HG03571 (cell line): ENCODE measurements at regions not wholly inside any gene's neighbourhood (a gene's known extent, or its start where the extent isn't known, plus 50 kb on each side); places are given as distances from the start of the nearest gene placed in this dataset.
"Not testable (repeated sequence)": the region's sequence is repeated elsewhere in the genome, so short reads cannot be mapped to it uniquely, and the experiment has no call there.

Source experiments
- ATAC-seq: cut with Tn5 transposase; IDR thresholded peaks from one replicate; pipeline ENCODE4 v1.9.1; 2021; ENCODE audit not compliant: unreplicated experiment

DNA sequence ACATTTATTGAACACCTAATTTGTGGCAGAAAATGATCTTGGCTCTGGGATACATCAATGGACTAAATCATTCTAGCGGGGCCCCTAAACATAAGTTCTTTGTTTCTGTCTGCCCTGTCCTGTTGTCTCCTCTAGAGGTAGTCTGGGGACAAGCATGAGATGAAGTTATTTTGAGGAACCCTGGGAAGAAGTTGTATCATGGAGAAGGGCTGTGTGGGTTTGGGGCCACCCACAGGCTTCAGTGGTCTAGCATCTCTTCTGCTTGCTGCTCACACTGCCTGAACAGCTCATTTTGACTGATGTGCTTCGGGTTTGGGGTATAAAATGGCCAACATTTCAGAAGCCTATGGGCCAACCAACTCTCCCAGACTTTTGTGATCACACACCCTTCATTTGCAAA is 50.3 kb upstream of the OSBPL11 start:
- ATAC-seq = no peak

DNA sequence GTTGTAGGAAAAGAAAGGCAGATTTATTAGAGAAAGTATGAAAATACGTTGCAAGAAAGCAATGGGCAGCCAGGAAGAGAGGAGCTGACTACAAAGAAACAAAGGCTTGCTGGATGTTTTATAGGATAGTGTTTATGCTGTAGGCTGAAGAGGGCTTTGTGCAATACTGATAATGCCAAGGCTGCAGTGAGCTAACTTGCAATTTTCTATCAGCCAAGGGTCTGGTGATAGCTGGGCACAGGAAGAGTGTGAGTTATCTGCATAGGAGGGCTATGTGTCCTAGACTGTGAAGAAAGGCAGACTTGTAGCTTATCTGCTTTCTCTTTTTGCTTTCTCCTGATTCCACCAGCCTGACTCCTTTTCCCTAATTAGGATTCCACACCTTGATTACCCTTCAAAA is 51.3 kb upstream of the OSBPL11 start:
- ATAC-seq = no peak

DNA sequence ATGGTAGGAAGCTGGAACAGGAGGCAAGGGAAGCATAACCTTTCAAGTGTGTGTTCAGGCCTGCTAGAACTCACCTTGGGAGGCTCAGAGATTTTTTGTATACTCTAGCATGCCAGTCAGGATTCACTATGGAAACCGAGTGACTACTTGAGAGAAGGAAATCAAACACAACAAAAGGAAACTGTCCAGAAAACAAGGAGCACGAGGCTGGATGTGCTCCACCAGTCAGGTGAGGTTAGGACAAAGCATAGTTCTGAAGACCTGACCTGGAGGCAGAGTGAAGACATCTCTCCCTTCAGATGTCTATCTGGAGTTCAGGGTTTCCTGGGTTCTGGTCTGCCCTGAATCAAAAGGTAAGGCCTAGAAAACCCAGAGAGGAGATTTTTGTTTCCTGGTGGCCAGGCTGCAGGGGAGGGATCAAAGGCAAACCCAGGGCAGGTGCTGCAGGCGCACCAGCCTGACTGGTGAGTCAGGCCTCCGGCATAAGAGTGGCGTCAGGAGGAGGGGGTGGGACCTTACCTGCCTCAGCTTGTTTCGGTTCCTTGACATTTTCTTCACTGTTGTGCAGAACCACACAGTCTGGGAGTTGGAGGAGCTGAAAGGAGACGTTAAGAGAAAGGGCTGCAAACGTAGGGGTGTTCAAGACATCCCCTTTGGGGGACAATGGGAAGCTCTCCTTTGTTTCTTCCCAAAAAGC is 52.2 kb upstream of the OSBPL11 start:
- no peak for ATAC-seq

GRCh38 chr3:125651244-125651643 is 55.9 kb upstream of the OSBPL11 start:
- ATAC-seq = no peak

GRCh38 chr3:125652349-125652748 is 57.1 kb upstream of the OSBPL11 start:
- no peak for ATAC-seq

GRCh38 chr3:125654526-125654925 is 59.2 kb upstream of the OSBPL11 start:
- ATAC-seq = no peak

DNA sequence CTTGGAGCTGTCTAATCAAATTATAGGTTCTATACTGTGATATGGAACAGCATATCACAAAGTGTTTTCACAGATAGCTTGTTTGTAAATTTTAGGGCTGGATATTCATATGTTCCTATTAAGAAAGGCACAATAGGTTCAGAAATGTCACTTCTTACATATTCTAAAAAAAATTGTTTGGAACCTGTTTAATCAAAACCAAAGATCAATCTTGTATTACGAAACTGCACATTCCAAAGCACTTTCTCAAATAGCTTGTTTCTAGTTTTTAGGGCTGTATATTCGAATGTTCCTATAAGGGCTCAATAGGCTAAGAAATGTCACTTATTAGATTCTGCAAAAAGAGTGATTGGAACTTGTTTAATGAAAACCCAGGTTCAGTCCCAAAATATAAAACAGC is 67.4 kb upstream of the OSBPL11 start:
- no peak for ATAC-seq

GRCh38 chr3:125670352-125670751 is 75.1 kb upstream of the OSBPL11 start:
- no peak for ATAC-seq

GRCh38 chr3:125670945-125671344 is 75.6 kb upstream of the OSBPL11 start:
- no peak for ATAC-seq

- no peak for ATAC-seq
These were observed 76.4 kb upstream of the OSBPL11 start for GRCh38 chr3:125671461-125672243.

DNA sequence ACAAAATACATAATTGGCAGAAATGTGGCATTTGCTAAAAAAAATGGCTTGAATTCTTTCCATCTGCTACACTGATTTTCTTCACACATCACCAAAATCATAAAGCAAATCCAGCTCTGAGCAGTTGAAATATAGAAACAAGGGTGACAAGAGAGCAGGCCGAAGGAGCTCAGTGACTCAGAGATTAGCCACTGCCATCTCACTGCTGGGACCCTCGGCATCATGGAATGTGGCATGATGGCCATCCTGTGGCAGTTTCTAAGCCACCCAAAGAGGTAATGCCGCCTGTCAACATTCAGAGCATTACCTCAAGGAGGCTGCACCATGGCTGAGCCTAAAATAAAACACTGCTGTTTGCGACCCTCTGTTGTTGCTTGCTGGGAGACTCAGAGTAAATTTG is 80.5 kb upstream of the OSBPL11 start:
- ATAC-seq = no peak

GRCh38 chr3:125679258-125679657 is 84.0 kb upstream of the OSBPL11 start:
- ATAC-seq = no peak

GRCh38 chr3:125681146-125681545 is 85.8 kb upstream of the OSBPL11 start:
- ATAC-seq = no peak

- ATAC-seq = not testable (repeated sequence)
These were observed 86.6 kb upstream of the OSBPL11 start for GRCh38 chr3:125681906-125682305.

GRCh38 chr3:125682610-125683009 is 87.3 kb upstream of the OSBPL11 start:
- not testable (repeated sequence) for ATAC-seq

DNA sequence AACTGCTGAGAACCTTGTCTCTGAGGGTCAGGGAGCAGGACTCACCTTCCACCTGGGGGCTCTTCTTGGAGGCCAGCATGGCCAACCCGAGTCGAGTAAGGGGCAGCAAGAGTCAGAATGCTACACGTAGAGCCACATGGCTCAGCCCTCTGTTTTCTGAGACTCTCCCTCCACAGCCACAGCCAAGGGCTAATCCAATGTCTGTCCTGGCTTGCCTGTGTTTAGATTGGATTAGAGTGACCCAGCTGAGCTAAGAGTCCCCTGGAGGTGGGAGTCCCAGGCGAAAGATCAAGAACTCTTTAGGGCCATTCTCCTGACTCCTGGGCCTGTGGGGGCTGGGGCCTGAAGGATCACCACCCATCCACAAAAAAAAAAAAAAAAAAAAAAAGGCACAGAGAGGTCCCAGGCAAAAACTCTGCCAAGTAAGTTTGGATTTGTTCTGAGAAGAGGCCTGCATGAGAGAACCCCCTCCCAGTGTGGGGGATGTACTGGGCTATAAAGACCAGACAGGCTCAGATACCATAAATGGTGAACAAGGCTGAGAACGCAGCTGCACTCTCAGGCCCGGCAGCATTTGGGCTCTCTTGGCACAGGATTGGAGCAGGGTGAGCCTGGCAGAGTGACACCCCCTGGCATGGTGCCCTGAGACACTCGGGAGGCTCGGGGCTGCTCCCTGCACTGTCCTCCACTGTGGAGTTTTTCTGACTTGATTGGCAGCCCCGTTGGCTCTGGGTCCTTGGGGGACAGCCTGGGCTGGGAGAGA is 88.0 kb upstream of the OSBPL11 start:
- ATAC-seq = no peak

DNA sequence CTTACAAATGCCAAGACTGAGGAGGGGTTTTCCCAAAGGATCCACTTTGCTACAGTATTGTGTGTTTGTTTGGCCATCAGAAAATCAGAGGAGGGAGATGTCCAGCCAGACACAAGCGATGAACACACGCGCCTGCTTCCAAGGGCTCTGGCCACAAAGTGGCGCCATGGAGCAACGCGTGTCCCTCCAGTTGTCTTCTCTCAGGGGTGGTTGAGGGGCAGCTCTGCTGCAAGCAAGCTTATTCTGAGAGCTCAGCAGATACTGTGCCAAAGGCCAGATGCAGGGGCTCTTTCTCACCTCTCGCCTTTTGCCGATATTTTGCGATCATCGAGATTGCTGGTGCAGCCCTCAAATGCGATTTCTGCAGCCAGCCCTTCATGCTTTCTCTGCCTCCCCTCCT is 88.9 kb upstream of the OSBPL11 start:
- no peak for ATAC-seq

DNA sequence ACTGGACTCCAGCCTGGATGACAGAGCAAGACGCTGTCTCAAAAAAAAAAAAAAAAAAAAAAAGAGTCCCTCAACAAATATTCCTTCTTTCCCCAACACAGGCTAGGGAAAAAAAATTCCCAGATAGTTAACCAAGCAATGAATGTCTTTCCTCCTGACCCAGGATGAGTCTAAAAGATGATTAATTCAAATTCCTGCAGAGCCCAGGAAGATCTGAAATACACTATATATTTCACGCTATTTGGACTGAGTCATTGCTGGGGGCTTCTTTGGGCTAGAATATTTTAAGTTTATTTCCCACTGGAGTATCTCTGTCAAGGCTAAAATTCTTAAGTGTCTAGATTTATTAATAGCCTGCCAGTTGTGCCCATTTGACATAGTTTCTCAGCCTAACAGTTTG is 90.4 kb upstream of the OSBPL11 start:
- not testable (repeated sequence) for ATAC-seq

- no peak for ATAC-seq
These were observed 97.1 kb upstream of the OSBPL11 start for GRCh38 chr3:125692361-125692760.

DNA sequence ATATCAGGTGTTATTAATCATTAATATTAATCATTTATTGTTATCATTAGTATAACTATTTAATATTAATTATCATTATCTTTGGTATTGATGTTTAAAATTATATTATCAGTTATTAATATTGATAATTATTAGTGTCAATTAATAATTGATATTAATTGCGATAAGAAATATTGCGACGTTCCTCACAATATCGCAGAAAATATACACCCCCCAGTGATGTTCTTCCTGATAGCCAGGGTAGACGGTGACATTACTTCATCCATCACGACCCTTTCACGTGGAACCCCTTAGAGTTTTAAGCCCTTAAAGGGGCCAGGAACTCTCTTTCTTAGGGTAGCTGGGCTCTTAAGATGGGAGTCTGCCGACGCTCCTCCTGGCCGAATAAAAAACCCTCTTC is 98.6 kb upstream of the OSBPL11 start:
- no peak for ATAC-seq

GRCh38 chr3:125694761-125695294 is 99.5 kb upstream of the OSBPL11 start:
- ATAC-seq = no peak

DNA sequence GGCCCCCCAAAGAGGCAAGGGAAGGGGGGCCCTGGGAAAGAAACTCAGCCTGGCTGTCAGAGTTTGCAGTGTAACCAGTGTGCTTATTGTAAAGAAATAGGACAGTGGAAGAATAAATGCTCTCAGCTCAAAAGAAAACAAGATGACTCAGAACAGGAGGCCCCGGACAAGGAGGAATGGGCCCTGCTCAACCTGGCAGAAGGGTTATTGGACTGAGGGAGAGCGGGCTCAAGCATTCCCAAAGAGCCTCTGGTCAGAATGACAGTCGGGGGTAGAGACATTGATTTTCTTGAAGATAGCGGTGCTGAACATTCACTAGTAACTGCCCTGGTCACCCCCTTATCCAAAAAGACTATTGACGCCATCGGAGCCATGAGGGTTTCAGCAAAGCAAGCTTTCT is 100.4 kb upstream of the OSBPL11 start:
- no peak for ATAC-seq
